H1 (cell line): ENCODE measurements at regions not wholly inside any gene's neighbourhood (a gene's known extent, or its start where the extent isn't known, plus 50 kb on each side); places are given as distances from the start of the nearest gene placed in this dataset.

ENCODE experiments used
- CTCF ChIA-PET: fragments of 300-600 bp; sonication (Branson Sonifier 250); formaldehyde crosslinking; loops from one replicate; lab custom pipeline; 2021; ENCODE audit not compliant: partially characterized antibody; lab: Charles Lee
- POLR2A ChIA-PET: fragments of 300-600 bp; sonication (Branson Sonifier 250); formaldehyde crosslinking; loops from one replicate; lab custom pipeline; 2021; ENCODE audit warnings: inconsistent platforms; ENCODE audit not compliant: partially characterized antibody; lab: Charles Lee
- DNase-seq, 2 experiments: peaks; one replicate each; pipeline versions ENCODE4 v3.0.0 to v3.0.0-alpha.2; 2010 to 2022; ENCODE audit warnings: low spot score in 2 of 2, low read depth in 1 of 2, mixed read lengths in 1 of 2
- FAIRE-seq: peaks from 2 replicates; lab custom pipeline; 2011; peaks lifted over from hg19 to GRCh38; lab: Jason Lieb, UNC
- H2AFZ ChIP-seq: 2 replicates; pipeline ENCODE4 v1.8.1; 2012; ENCODE audit warnings: low read length, inconsistent platforms
- H2AK5ac ChIP-seq: 2 replicates; pipeline ENCODE4 v1.6.1; 2013; ENCODE audit warnings: low read depth, low read length
- H2BK120ac ChIP-seq: replicated peaks from 2 replicates; pipeline ENCODE3; 2013; ENCODE audit warnings: low read depth, low read length, inconsistent platforms
- H2BK12ac ChIP-seq: 2 replicates; pipeline ENCODE4 v1.6.1; 2013; ENCODE audit warnings: low read depth, low read length
- H2BK15ac ChIP-seq: 2 replicates; pipeline ENCODE4 v1.6.1; 2013; ENCODE audit warnings: low read length
- H2BK20ac ChIP-seq: 2 replicates; pipeline ENCODE4 v1.6.1; 2013; ENCODE audit warnings: low read length
- H2BK5ac ChIP-seq: 2 replicates; pipeline ENCODE4 v1.6.1; 2013; ENCODE audit warnings: low read depth, low read length
- H3K14ac ChIP-seq: 2 replicates; pipeline ENCODE4 v1.6.1; 2013; ENCODE audit warnings: inconsistent platforms; ENCODE audit not compliant: insufficient read length
- H3K18ac ChIP-seq: 2 replicates; pipeline ENCODE4 v1.6.1; 2013; ENCODE audit warnings: low read length; ENCODE audit errors: extremely low read depth
- H3K23ac ChIP-seq: 2 replicates; pipeline ENCODE4 v1.6.1; 2013; ENCODE audit warnings: inconsistent platforms; ENCODE audit not compliant: insufficient read length
- H3K23me2 ChIP-seq: 2 replicates; pipeline ENCODE4 v1.6.1; 2013; ENCODE audit warnings: low read depth, low read length
- H3K27ac ChIP-seq: 2 replicates; pipeline ENCODE4 v1.6.1; 2011; ENCODE audit warnings: low read depth, low read length, inconsistent platforms
- H3K27me3 ChIP-seq, 4 experiments: replicated peaks in 1 of 4; 1 replicate in 1 of 4; 2 replicates in 3 of 4; pipeline versions ENCODE4 v1.6.1 to v1.8.1; 2011 to 2013; ENCODE audit warnings: low read length in 3 of 4, mild to moderate bottlenecking in 3 of 4, inconsistent platforms in 2 of 4, mixed read lengths in 2 of 4, moderate library complexity in 1 of 4; ENCODE audit not compliant: control insufficient read depth in 3 of 4, insufficient read depth in 3 of 4; ENCODE audit errors: extremely low read depth in 1 of 4
- H3K36me3 ChIP-seq, 4 experiments: 2 replicates each; pipeline versions ENCODE4 v1.6.1 to v1.8.1; 2011 to 2013; ENCODE audit warnings: mild to moderate bottlenecking in 4 of 4, low read length in 3 of 4, moderate library complexity in 2 of 4, control low read depth in 1 of 4, inconsistent platforms in 1 of 4; ENCODE audit not compliant: insufficient read depth in 4 of 4, control insufficient read depth in 2 of 4
- H3K4ac ChIP-seq: replicated peaks from 2 replicates; pipeline ENCODE3; 2013; ENCODE audit warnings: low read length, low read depth, mixed read lengths, inconsistent platforms; ENCODE audit not compliant: insufficient read length
- H3K4me1 ChIP-seq, 4 experiments: replicated peaks in 1 of 4; 1 replicate in 1 of 4; 2 replicates in 3 of 4; pipeline versions ENCODE4 v1.6.1 to v1.8.1; 2011 to 2013; ENCODE audit warnings: low read length in 3 of 4, inconsistent platforms in 2 of 4, mixed read lengths in 1 of 4; ENCODE audit not compliant: insufficient read depth in 4 of 4, control insufficient read depth in 3 of 4
- H3K4me2 ChIP-seq, 2 experiments: 2 replicates each; pipeline versions ENCODE4 v1.6.1 to v1.8.1; 2011 to 2013; ENCODE audit warnings: low read depth in 2 of 2, low read length in 2 of 2, control low read depth in 1 of 2, inconsistent platforms in 1 of 2, mild to moderate bottlenecking in 1 of 2; ENCODE audit not compliant: insufficient read depth in 1 of 2
- H3K4me3 ChIP-seq, 4 experiments: fragments of 200-600, 300-600 bp in 1 of 4; sonication (generic), shearing (Covaris generic), sonication (Bioruptor Twin) in 1 of 4; 2 replicates each; pipeline versions ENCODE4 v1.5.1 to v1.8.1; 2011 to 2016; ENCODE audit warnings: low read length in 4 of 4, low read depth in 3 of 4, control low read depth in 2 of 4, inconsistent platforms in 2 of 4, mild to moderate bottlenecking in 2 of 4, mixed read lengths in 1 of 4, moderate library complexity in 1 of 4; ENCODE audit not compliant: insufficient read depth in 2 of 4; ENCODE audit errors: extremely low read depth in 1 of 4
- H3K56ac ChIP-seq: replicated peaks from 2 replicates; pipeline ENCODE3; 2013; ENCODE audit warnings: low read depth, mild to moderate bottlenecking, mixed read lengths, low read length, inconsistent platforms; ENCODE audit not compliant: insufficient read length
- H3K79me1 ChIP-seq: 2 replicates; pipeline ENCODE4 v1.6.1; 2013; ENCODE audit warnings: low read depth, low read length, control low read depth
- H3K79me2 ChIP-seq, 2 experiments: 2 replicates each; pipeline versions ENCODE4 v1.6.1 to v1.8.1; 2012 to 2013; ENCODE audit warnings: low read length in 2 of 2, mild to moderate bottlenecking in 2 of 2, inconsistent platforms in 1 of 2; ENCODE audit not compliant: insufficient read depth in 2 of 2, control insufficient read depth in 1 of 2
- H3K9ac ChIP-seq, 4 experiments: replicated peaks in 1 of 4; 1 replicate in 1 of 4; 2 replicates in 3 of 4; pipeline versions ENCODE4 v1.6.1 to v1.8.1; 2011 to 2013; ENCODE audit warnings: low read depth in 3 of 4, low read length in 3 of 4, control low read depth in 2 of 4, mild to moderate bottlenecking in 2 of 4, moderate library complexity in 2 of 4, inconsistent platforms in 1 of 4; ENCODE audit errors: extremely low read depth in 1 of 4
- H3K9me3 ChIP-seq, 2 experiments: 2 replicates each; pipeline versions ENCODE4 v1.6.1 to v1.8.1; 2012 to 2013; ENCODE audit warnings: mild to moderate bottlenecking in 2 of 2, moderate library complexity in 2 of 2, control low read depth in 1 of 2, inconsistent platforms in 1 of 2, low read depth in 1 of 2, low read length in 1 of 2, mixed read lengths in 1 of 2; ENCODE audit not compliant: insufficient read depth in 2 of 2
- H4K20me1 ChIP-seq, 2 experiments: replicated peaks in 1 of 2; 2 replicates each; pipeline versions ENCODE3 to v1.8.1; 2011 to 2013; ENCODE audit warnings: inconsistent platforms in 2 of 2, low read length in 2 of 2, mild to moderate bottlenecking in 1 of 2; ENCODE audit not compliant: insufficient read depth in 2 of 2, control insufficient read depth in 1 of 2
- H4K5ac ChIP-seq: 2 replicates; pipeline ENCODE4 v1.6.1; 2013; ENCODE audit warnings: low read length, low read depth, mixed read lengths, inconsistent platforms; ENCODE audit not compliant: insufficient read length
- H4K8ac ChIP-seq: 2 replicates; pipeline ENCODE4 v1.8.0; 2013; ENCODE audit warnings: mild to moderate bottlenecking, moderate library complexity, low read length, inconsistent platforms; ENCODE audit not compliant: insufficient read depth; ENCODE audit errors: extremely low read depth
- H4K91ac ChIP-seq: replicated peaks from 2 replicates; pipeline ENCODE3; 2013; ENCODE audit warnings: low read length, mixed read lengths, inconsistent platforms; ENCODE audit not compliant: insufficient read length
- BRCA1 ChIP-seq: IDR thresholded peaks from 2 replicates; pipeline ENCODE4 v1.6.1; 2012; ENCODE audit warnings: low read depth, low read length, improper control_type of control experiment
- CBX8 ChIP-seq: fragments of 300-800, 300-1000 bp; sonication (generic); IDR thresholded peaks from 2 replicates; pipeline ENCODE4 v1.7.1; 2016; ENCODE audit warnings: low read depth, low read length, borderline replicate concordance
- EGR1 ChIP-seq: IDR thresholded peaks from 2 replicates; pipeline ENCODE4 v1.6.1; 2011; ENCODE audit warnings: low read depth, low read length, borderline replicate concordance
- GTF2F1 ChIP-seq: IDR thresholded peaks from 2 replicates; pipeline ENCODE4 v1.6.1; 2012; ENCODE audit warnings: low read depth, low read length, improper control_type of control experiment, borderline replicate concordance
- PHF8 ChIP-seq: fragments of 200-600 bp; sonication (generic); conservative IDR thresholded peaks from 2 replicates; pipeline ENCODE4 v1.7.1; 2012; ENCODE audit warnings: low read depth, mild to moderate bottlenecking, inconsistent platforms, low read length, moderate library complexity
- POLR2AphosphoS5 ChIP-seq: IDR thresholded peaks from 2 replicates; pipeline ENCODE4 v1.6.1; 2011; ENCODE audit warnings: low read depth, low read length
- POU5F1 ChIP-seq: IDR thresholded peaks from 2 replicates; pipeline ENCODE4 v1.6.1; 2011; ENCODE audit warnings: low read depth, mild to moderate bottlenecking, low read length, moderate library complexity
- RAD21 ChIP-seq, 2 experiments: IDR thresholded peaks in 1 of 2; conservative IDR thresholded peaks in 1 of 2; 2 replicates each; pipeline ENCODE4 v1.6.1; 2011; ENCODE audit warnings: low read depth in 2 of 2, low read length in 2 of 2, improper control_type of control experiment in 1 of 2, inconsistent platforms in 1 of 2, mild to moderate bottlenecking in 1 of 2, moderate library complexity in 1 of 2
- YY1 ChIP-seq: IDR thresholded peaks from 2 replicates; pipeline ENCODE4 v1.6.1; 2011; ENCODE audit warnings: low read depth, mild to moderate bottlenecking, low read length
- WGBS, 2 experiments: shearing (Covaris generic) in 1 of 2; methylation state at CpG; one replicate each; pipeline versions ENCODE4 v1.1.6 to v1.1.7; 2013 to 2015; ENCODE audit warnings: low lambda C conversion rate in 2 of 2, mixed read lengths in 2 of 2, inconsistent platforms in 1 of 2, low coverage in 1 of 2, missing lambda C conversion rate in 1 of 2; ENCODE audit not compliant: insufficient replicate concordance in 2 of 2, insufficient coverage in 1 of 2, insufficient read length in 1 of 2; ENCODE audit errors: extremely low coverage in 1 of 2, missing lambda C conversion rate in 1 of 2; 5-methylcytosine and 5-hydroxymethylcytosine counted together

DNA sequence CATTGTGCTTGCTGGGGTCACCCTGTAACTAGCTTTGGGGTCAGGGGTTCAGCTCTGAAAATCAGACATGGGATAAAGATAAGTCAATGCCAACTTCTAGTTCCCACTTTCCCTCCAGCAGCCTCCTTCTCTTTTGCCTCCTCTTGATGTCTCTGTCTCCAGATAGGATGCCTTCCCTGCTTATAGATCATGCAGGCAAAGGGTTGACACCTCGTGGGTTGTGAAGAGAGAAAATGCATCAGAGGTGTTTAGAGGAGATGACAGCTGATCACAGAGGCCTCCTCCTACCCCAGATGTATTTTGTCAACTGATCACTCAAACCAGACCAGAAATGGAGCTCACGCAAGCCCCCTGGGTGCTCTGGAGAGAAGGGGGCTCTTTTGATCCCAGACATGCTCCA is 337.8 kb downstream of the BUD13 start:
- POLR2A ChIA-PET = interaction anchor here (2.3 kb wide), 1 partner anchor 10 kb away, joined by 8 read pairs; no protein-coding TSS in a partner anchor
- Histone ChIP-seq H3K4me3 (no peak overlapping the region), H3K27me3 (no peaks in the 10 kb centered on the region), H3K79me1 (no peaks in the 10 kb centered on the region), H3K79me2 (no peaks in the 10 kb centered on the region), H2BK120ac (no peak overlapping the region), H3K36me3 (peaks cover 0 to 3% (median 0%) of the 10 kb centered on the region in 4 experiments; a peak in 1 of 8 replicates), H4K8ac (no peak overlapping the region), H3K27ac (no peak overlapping the region), H3K4me2 (no peak overlapping the region), H4K5ac (no peak overlapping the region), H3K18ac (no peak overlapping the region), H3K4me1 (peaks cover 0 to 5% (median 0%) of the 10 kb centered on the region in 4 experiments; a peak in 2 of 7 replicates), H2AFZ (no peak overlapping the region), H4K20me1 (no peaks in the 10 kb centered on the region), H2BK5ac (no peak overlapping the region), H3K56ac (no peak overlapping the region), H3K23ac (no peak overlapping the region), H3K23me2 (no peaks in the 10 kb centered on the region), H2AK5ac (no peak overlapping the region), H2BK15ac (no peak overlapping the region), H3K9me3 (peaks cover 2 to 5% of the 10 kb centered on the region in 2 experiments; a peak in 3 of 4 replicates), H3K4ac (no peak overlapping the region), H4K91ac (no peak overlapping the region), H3K9ac (no peak overlapping the region), H2BK20ac (no peak overlapping the region), H2BK12ac (no peak overlapping the region), H3K14ac (no peak overlapping the region)
- 92% methylated on average over 2 of the region's 2 CpGs; no CpG with 5 or more reads in 1 of the 2 experiments for WGBS, 2 experiments
- CTCF ChIA-PET = interaction anchor here (0.7 to 1.7 kb wide), 4 partner anchors 10 to 209 kb away, joined by 3 to 6 read pairs (median 4); no protein-coding TSS in a partner anchor
- FAIRE-seq (no peak), DNase-seq (no peak)
- TF ChIP-seq YY1 (no peak), EGR1 (no peak), PHF8 (no peak), GTF2F1 (no peak), POU5F1 (no peak), POLR2AphosphoS5 (no peak), RAD21 (IDR thresholded peaks at IDR 0.05 in 1 of 2, conservative IDR thresholded peaks at IDR 0.05 in 1 of 2; ENCODE audit: low read depth in 2 of 2, low read length in 2 of 2) (no peak), CBX8 (no peak), BRCA1 (no peak)
